Lower leg skin (tissue), 3 donors: ENCODE measurements at regions not wholly inside any gene's neighbourhood (a gene's known extent, or its start where the extent isn't known, plus 50 kb on each side); places are given as distances from the start of the nearest gene placed in this dataset.

Experiments
- CTCF ChIP-seq, 3 donors: fragments of 450-650 bp; IDR thresholded peaks; one replicate each; pipeline ENCODE4 v1.5.1; 2016; ENCODE audit warnings: antibody characterized with exemption in 3 of 3, mild to moderate bottlenecking in 3 of 3, moderate library complexity in 2 of 3
- POLR2A ChIP-seq, 2 donors: fragments of 450-650 bp; IDR thresholded peaks; one replicate each; pipeline ENCODE4 v1.6.1; 2016 to 2017; ENCODE audit warnings: antibody characterized with exemption in 2 of 2, mild to moderate bottlenecking in 1 of 2, moderate library complexity in 1 of 2

- TF ChIP-seq CTCF (IDR thresholded peaks at IDR 0.05) (no peak), POLR2A (IDR thresholded peaks at IDR 0.05) (no peak)
Observed at GRCh38 chr1:29756498-29756897, 520.2 kb downstream of the PTPRU start.
